HG03039 (cell line): ENCODE measurements at regions not wholly inside any gene's neighbourhood (a gene's known extent, or its start where the extent isn't known, plus 50 kb on each side); places are given as distances from the start of the nearest gene placed in this dataset.
A peak's percentile ranks its signal among the peaks of the same experiment; 100 is the strongest.

ENCODE experiments used
- ATAC-seq: cut with Tn5 transposase; IDR thresholded peaks from one replicate; pipeline ENCODE4 v1.9.1; 2021; ENCODE audit warnings: mild to moderate bottlenecking, moderate library complexity; ENCODE audit not compliant: unreplicated experiment

DNA sequence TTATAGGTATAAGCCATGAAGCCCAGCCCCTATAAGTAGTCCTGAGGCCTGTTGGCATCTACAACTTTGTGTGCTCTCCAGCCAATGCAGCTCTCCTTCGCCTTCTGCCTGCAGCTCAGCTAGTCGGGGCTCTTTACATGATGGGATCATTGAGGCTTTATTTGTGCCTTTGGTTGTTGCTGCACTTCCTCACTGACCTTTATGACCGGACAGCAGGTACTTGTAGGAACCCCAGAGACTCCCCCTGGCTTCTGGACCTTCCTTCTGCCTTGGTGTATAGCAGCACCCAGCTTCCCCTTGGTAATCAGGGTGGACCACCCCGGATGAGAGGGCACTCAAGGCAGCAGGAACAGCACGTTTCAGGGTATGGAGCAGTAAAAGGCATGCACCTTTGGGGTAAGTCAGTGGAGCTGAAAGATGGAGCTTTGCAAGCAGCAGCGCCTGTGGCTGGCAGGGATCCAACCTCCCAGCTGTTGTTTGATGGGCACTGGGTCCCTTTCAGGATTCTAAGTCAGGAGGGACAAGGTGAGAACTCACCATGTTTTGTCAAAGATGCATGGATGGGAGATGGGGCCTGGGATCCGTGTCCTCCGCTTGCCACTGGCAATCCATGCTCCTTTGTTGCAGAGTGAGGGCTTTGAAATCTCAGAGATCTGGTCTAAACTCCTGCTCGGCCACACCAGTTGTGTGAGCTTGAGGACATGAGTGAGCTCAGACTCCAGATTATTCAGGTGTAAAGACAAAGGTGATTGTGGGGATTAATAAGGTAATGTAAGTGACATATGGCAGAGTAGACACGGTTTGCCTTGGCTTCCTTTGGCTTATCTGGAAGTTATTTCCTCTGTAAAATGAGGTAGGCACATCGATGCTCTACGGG, 65.1 kb upstream of the KLF13 start:
- no peak for ATAC-seq

DNA sequence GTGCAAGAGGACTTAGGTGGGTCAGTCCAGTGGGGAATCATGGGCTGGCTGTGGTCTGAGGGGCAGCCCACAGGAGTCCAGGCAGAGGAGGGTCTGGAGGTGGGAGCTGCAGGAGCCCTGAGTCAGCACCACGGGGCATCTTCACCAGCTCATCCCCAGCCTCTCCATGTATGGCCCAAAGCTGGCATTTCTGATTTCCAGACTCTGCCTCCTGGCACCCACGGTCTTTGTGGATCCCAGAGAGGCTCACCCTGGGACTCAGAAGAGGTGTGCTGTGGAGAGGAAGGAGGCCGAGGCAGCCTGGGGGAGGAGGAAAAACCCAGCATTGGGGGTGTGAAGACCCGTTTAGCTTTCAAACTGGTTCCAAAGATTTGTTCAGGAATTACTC, 64.5 kb upstream of the KLF13 start:
- ATAC-seq, result no peak

DNA sequence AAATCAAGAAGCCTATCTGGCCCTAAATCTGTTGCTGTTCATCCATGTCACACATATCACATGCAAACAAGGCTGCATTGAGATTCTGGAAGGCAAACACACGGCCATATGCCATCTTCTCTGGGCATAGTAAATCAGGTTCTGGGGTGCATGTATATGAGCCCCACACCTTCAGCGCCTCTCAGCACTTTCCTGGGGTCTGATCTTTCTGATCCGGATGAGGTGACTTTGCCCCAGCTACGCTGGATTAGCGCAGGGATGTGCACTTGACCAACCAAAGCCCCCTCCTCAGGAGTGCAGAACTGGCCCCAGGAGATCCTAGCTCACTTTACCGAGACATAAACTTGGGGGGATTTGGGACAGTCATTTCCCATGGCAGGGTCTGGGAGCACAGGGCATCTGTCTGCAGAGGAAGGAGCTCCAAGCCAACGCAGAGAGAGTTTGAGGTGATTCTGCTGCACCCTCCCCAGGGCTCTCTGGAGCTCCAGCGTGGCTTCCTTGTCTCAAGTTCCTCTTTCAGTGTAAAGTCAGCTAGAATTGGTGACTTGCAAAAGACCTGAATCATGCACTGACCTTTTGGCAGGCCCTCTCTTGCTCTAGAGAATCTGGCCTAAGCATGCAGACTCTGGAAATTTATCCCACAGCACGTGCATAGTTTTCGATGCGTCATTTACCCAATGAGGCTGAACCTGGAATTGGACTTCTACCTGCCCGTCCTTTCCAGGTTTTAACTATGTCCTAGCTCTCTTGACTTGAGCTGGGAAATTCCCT, 63.5 kb upstream of the KLF13 start:
- ATAC-seq, result no peak

DNA sequence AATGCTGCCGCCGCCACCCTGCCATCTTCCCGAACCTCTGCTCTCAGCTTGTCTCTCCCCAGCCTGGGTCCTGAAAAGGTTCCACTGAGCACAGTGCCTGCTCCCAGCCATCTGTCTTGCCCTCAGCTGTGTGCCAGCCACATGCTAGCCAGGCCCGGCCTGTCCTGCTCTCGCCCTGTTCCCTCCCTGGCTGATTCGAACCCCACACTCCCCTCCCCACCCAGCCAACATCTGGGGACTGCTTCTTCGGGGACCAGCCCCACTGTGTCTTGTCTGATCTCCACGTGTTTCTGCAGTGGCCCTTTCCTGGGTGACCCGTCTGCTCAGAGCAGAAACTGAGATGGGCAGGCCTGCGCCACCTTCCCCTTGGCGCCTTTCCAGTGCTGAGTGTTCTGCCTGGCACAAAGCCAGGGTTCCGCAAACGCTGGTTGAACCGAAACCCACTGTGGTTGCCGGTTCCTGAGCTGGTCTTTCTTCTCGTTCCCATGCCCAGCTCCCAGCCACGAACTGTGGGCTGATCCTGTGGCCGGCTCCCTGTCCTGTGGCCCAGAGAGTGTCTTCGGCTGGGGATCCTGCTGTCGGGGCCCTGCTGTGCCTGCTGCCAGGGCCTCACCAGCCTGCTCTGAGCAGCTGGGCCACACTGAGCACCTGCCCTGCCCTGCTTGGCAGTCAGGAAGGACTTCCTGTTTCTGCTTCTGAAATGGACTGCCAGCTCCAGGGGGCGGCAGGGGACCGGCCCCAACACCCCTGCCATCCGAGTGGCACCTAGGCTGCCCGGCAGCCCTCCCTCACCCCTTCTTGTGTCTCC, 62.7 kb upstream of the KLF13 start:
- no peak for ATAC-seq

DNA sequence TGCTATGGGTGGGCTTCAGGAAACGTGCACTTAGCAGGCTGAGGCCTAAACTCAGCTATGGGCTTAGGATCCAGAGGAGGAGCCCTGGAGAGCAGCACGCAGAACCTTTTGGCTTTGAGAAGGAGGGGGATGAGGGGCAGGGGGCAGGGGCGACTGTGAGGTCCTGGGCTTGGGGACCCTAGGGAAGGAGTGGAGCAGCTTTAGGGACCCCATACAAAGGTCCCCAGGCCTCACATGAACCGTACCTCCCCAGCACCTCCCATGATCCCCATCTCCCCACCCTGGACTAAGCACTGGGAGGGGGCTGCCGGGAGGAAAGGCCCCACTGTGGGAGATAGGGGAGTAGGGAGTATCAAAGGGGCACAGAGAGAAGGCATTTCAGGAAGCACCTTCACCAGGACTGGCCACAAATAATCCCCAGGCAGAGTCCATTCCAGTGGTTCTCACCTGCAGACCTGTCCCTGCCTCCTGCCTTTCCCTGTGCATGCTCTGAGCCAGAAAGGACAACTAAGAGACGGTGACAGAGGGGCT, 62.0 kb upstream of the KLF13 start:
- no peak for ATAC-seq

DNA sequence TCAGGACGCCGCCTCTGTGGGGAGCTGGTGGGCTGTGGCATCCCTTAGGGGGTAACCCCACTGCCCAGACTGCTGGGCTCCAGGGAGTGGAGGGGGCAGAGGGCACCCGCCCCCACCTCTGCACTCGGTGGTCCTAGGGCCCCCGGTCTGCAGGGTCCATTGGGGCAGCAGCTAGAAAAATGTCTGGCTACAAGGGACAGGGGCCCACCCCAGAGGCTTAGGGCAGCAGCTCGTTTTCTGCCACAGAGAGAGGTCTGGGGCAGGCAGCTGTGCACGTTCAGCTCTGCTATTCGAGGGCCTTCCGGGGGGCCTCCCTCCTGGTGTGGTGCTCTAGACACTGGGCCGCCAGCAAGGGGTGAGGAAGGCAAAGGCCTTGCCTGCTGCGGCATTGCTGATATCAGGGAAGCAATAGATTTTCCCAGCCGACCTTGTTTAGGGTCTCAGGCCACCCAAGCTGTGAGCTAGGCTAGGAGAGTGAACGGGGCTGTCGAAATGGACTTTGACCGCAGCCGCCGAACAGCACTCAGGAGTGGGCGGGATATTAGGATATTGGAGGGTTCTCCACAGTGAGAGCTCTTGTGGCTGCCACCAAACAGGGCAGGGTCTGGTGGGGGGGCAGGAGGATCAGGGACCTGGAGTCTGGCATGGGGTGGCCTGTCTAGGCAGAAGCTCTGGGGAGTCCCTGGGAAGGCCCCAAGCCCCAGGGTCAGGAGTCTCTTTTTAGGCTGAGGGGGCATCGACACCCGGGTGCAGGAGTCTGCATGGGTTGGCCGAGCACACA, 61.4 kb upstream of the KLF13 start:
- no peak for ATAC-seq

DNA sequence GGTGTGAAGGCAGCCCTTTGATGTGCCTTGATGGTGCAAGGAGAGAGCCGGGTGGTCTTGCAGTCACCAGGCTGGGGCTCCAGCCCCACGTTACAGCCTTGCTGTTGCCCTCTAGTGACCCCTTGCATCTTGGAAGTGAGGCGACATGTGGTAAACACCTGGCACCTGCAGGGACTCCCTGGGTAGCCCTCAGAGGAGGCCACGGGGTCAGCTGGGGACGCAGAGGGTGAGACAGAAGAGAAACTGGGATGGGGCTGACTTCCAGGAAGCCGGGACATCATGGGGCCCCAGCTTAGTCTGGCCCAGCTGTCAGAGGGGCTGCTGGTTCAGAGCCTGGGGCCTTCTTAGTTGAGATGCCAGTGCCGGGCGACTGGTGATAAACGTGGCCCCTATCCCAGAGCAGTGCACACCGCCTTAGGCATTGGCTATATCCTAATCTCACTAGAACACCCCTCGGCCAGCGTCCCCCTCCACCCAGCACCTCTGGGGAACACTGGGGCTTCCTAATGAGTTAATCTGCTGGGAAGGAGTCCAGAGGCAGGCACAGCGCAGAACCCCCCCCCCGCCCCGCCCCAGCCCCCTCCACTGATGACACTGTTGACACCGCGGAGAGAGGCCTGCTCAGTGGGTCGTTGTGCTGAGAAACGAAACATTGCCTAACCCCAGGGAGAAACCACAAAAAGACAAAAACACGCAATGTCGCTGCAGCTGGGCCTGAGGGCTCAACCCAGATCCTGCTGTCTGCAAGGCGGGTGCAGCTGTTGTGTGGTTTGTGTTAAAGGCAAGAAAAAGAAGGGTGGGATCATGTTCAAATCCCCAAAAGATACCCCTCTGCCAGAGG, 60.5 kb upstream of the KLF13 start:
- peak; percentile 57 for ATAC-seq

DNA sequence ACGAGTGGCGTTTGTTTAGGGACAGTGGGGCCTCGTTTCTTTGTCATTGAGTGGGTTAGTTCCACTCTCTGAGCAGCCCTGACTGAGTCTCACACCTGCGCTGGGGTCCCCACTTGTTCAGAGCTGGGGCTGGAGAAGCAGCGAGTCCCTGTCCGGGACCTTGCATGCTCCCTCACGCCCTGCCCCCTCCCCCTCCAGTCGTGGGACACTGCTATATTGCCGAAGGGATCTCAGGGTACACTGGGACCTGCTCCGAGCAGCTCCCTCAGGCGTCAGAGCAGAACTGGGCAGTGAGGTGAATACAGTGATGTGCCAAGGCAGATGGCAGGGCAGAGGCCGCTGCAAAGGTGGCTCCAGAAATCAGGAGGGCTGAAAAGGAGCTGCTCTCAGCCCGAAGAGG, 59.9 kb upstream of the KLF13 start:
- ATAC-seq, result peak; percentile 8

DNA sequence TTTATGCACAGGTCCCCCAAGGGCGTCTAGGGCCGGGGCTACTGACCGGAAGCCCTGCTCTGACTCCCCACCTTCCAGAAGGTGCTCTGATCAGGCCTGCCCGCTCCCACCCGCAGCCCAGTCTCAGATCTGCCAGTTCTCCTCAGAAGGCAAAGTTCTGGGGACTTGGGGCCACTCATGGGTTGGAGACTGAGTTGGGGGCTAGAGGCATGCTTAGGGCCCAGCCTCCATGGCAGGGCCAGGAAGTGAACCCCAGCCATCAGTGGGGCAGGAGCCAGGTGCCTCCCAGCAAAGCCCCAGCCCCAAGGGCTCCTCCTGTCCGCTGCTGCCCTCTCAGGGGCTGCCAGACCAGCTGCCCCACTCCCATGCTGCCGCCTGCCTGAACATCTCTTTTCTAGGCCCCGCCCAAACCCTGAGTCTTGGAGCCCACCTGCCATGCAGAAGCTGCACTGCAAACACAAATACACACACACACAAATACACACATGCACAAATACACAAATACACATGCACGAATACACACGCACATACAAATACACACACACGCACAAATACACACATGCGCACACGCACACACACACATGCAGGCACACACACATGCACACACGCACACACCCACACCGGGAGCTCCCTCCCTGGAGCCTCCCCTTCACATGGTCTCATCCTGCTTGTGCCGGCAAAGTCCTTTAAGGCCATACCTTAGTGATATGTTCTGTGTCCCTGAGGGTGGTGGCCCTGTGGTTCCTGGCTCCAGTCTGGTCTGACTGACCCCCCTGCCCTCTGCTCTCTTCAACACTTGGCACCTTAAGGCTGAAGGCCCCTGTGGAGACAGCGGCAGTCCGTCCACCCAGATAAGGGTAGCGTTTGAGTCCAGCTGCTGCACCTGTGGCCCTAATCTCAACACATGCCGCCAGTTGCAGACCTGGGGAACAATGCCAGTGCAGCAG, 59.2 kb upstream of the KLF13 start:
- ATAC-seq, result no peak

DNA sequence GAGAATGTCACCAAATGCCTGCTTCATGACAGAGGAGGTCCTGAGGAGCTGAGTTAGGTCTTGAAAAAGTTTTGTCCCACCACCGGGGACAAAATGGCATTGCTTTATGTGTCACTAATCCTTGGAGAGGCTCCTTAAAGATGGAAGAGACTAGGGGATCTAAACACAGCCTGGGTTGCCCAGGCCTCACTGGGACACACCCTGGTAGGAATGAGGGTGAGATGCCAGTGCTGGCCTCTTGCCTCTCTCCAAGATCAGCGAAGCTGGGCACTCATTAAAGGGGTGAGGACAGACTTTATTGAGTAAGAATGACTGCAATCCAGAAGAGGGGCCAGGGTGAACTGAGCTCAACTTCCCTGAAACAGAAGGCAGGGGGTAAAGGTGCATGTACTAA, 58.5 kb upstream of the KLF13 start:
- ATAC-seq, result no peak

DNA sequence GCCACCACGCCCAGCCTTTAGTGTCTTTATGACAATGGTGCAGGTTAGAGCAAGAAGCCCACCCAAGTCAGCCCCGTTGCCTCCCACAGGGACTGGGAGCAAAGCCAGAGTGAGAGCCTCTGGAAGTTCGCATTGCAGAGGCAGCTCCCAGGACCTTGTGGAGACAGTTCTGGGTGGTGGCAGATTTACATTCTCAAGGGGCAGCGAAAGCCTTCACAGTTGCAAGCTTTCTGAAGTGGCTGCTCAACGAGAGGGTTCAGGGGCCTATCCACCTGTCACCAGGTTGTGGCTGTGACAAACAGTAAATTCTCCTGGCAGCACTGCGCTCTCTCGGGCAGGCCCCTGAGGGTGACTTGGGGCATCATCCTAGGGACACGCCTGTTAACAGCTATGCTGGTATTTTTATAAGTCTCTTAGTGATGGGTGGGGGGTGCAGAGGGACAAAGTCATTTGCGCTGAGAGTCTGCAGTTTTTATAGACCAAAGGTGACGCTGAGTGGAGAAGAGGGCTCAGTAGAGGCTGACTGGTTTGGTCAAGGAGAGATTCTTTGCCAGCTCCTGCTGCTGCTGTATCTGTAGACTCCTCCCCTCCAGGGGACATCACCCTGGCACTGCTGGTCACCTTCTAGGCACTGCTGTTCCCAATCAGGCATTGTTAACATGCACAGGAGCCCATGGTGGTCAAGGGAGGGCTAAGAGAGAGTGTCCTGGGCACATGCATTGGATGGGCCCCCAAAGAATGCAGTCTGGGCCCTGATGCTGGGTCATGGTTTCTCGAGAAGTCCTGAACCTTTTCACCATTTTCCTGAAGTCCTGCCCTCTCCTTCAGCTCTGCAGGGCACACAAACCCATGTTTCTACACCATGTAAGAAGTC, 57.5 kb upstream of the KLF13 start:
- ATAC-seq, result no peak

DNA sequence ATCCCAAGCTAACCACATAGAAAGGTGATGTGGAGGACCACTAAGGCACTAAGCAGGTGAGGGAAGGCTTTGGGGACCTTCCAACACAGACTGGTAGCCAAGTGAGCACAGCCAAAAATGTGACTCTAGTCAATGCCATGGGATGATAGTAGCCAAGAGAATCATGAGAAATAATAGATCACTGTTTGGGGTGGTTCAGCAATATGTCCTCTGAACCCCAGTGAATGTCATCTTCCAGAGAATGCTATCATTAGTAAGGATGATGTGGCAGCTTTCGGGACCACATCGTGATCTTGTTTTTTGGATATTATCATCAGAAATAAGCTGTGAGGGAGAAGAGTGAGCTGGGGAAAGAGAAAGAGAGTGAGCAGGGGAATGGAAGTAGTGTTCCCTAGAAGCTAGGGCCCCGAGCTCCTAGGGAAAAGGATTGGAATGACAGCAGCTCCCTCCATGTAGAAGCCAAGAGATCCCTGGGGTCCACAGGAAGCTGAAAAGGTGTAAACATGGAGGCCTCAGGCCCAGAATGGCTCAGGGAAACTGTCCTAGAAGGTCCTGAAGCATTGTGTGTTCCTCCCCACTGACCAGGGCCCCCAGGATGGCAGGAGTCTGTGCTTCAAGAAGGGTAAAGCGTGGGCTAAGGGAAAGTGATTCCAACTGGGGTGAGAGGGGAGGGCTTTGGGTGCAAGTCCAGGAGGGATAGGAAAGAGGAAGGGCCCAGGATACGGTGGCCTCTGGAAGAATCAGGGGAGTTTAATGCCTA, 56.6 kb upstream of the KLF13 start:
- ATAC-seq, result no peak

DNA sequence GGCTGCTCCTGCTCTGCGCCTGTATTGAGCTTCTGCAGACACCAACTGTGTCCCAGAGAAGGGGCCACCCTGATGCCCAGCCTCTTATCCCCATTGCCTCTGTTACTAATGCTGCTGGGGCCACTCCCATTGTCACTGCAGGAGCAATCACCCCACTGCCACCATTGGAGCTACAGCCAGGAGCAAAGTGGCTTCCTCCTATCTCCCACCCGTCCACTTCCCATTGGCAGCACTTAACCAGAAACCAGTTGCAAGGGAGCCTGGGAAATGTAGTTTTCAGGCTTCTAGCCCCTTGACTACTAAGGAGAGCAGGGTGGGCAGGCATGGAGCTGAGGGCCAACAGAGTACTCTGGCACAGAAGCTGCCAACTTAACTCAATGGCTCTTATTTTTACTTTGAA, 55.9 kb upstream of the KLF13 start:
- no peak for ATAC-seq

DNA sequence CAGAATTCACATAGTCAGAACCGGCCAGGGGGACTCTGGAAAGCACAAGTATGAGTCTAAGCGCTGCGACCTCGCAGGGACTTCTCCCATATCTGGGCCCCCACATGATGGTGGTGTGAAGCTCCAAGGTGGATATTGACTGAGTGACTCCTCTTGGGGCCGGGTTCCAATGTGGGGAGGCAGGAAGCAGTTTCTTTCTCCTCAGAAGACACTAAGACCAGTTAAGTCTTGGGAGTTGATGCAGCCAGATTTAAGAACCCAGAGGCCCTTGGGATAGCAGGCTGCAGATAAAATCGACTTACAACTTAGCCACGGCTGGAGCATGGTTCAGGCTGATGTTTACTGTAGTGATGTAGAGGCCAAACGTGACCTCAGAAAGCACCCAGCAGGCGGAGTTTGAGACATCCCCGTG, 55.4 kb upstream of the KLF13 start:
- ATAC-seq, result no peak

DNA sequence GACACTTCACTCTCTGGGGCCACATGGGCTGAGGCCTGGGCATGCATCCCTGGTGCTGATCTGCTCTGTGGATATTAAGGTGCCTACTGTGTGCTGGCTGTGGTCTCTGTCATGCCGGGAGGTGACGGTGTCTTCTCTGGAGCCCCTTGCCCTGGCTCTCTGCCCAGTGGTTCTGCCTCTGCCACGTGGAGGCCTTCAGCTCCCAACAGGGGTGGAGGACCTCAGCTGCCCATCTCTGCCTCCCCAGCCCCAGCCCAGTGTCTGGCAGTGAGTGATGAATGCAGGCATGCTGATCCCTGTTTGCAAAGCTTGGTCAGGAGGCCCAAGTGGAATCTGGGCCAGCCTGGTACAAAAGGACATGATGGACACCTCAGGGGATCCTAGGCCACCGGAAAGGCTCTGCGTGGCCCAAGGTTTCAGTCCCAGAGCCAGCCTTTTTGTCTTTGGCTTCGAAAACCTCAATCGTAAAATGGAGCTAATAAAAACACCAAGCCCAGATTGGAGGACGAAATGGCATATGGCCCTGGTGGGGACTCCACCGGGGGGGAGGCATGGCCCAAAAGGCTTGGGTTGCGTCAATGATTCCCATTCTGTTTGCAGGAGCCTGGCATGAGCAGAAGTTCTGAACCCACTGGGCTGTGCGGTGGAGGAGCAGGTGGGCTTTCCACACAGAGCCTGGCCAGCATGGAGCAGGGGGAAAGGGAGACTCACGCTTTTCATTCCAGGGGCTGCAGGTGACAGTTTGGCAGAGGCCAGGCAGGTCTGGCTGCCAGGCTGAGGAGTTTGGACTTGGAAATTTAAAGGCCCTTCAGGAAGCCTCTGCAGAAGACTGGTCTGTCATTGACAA, 54.7 kb upstream of the KLF13 start:
- no peak for ATAC-seq
